Heart right ventricle (tissue), 16 donors: ENCODE measurements at regions not wholly inside any gene's neighbourhood (a gene's known extent, or its start where the extent isn't known, plus 50 kb on each side); places are given as distances from the start of the nearest gene placed in this dataset.

Experiments
- ATAC-seq, 8 donors: fragments of 200-7000 bp; cut with Tn5 transposase; one replicate each; pipeline ENCODE4 v1.9.1; 2020; ENCODE audit warnings: mild to moderate bottlenecking in 8 of 8, moderate library complexity in 8 of 8, moderate number of reproducible peaks in 1 of 8
- DNase-seq, 2 donors: peaks; one replicate each; pipeline ENCODE4 v3.0.0-alpha.2; 2020
- H3K27ac ChIP-seq, 10 donors: fragments of 200-600 bp; sonication (generic) in 2 of 10; one replicate each; pipeline versions ENCODE4 v1.5.0 to v1.8.0; 2020 to 2022; ENCODE audit warnings: mild to moderate bottlenecking in 3 of 10
- H3K27me3 ChIP-seq, 7 donors: fragments of 200-600 bp; one replicate each; pipeline ENCODE4 v1.8.0; 2021 to 2022; ENCODE audit warnings: mild to moderate bottlenecking in 2 of 7
- H3K36me3 ChIP-seq, 9 donors: fragments of 200-600 bp; sonication (generic) in 1 of 9; one replicate each; pipeline versions ENCODE4 v1.5.0 to v1.8.0; 2020 to 2022; ENCODE audit warnings: mild to moderate bottlenecking in 2 of 9
- H3K4me1 ChIP-seq, 9 donors: fragments of 200-600 bp; sonication (generic) in 1 of 9; one replicate each; pipeline versions ENCODE4 v1.5.0 to v1.8.0; 2020 to 2022; ENCODE audit warnings: mild to moderate bottlenecking in 4 of 9
- H3K4me3 ChIP-seq, 10 donors: fragments of 200-600 bp; sonication (generic) in 2 of 10; one replicate each; pipeline versions ENCODE4 v1.5.0 to v1.8.0; 2020 to 2022; ENCODE audit warnings: mild to moderate bottlenecking in 7 of 10, moderate library complexity in 2 of 10
- H3K9me3 ChIP-seq, 11 donors: fragments of 200-600 bp in 10 of 11; sonication (generic) in 2 of 11; one replicate each; pipeline versions ENCODE4 v1.5.0 to v1.8.0; 2013 to 2022; ENCODE audit warnings: mild to moderate bottlenecking in 2 of 11, control low read depth in 1 of 11, moderate library complexity in 1 of 11
- CTCF ChIP-seq, 9 donors: fragments of 200-600 bp; sonication (generic) in 2 of 9; IDR thresholded peaks; one replicate each; pipeline versions ENCODE4 v1.5.0 to v1.8.0; 2021 to 2022; ENCODE audit warnings: antibody characterized with exemption in 9 of 9, mild to moderate bottlenecking in 5 of 9, moderate library complexity in 1 of 9
- WGBS, 2 donors: extraction: QIAGEN DNeasy Blood & Tissue Kit; methylation state at CpG; one replicate each; pipeline ENCODE4 v1.1.7; 2013; ENCODE audit warnings: inconsistent platforms in 1 of 2; 5-methylcytosine and 5-hydroxymethylcytosine counted together
- intact Hi-C, 10 donors: fragments of 100-400 bp; cut with DNase I; formaldehyde crosslinking; loops; one replicate each; pipeline versions ENCODE4 v1.11.1 to v1.14.2; 2022
- donor health status: Arrhythmogenic right ventricular cardiomyopathy.
- donor health status: ischemic (EF 13 %, LVEDD 7.1; RV severe dilation, severe dysfunction).
- donor health status: healthy with polysubstance abuse.
- donor health status: DM: no; HTN: yes; CAD: no.
- donor health status: DM: no; HTN: no; CAD: no.
- donor health status: ischemic (EF 25% LVEDD 6.9; RV normal size, moderate dysfunction).
- donor health status: ischemic (EF 25% LVEDD 5.7; RV mildly dilated, moderate dysfunction).
- donor health status: healthy.
- donor health status: DM: yes; HTN: yes; CAD: no.
- donor health status: Ischemic cardiomyopathy.
- donor health status: ischemic (EF 35%, LVEDD 5.7; RV mildly dilated, moderate dysfunction).
- donor health status: nonischemic (EF 11% LVEDD 7.7; RV severe dilation, severe dysfunction).
- donor health status: DM: yes; HTN: yes; CAD: no.
- donor health status: PGD.
- donor health status: ischemic (EF 29% LVEDD 5.4; RV normal size, mild dysfunction).
- donor health status: nonischemic (EF 23%, LVEDD 6.1; RV moderate dilation, normal function).

- no peak for TF ChIP-seq CTCF (IDR thresholded peaks at IDR 0.05)
- WGBS, 2 donors: 69 to 72% methylated on average over 4 of the region's 4 CpGs
- no peak overlapping the region for H3K27ac ChIP-seq
- DNase-seq (no peak), ATAC-seq (no peak)
- H3K9me3 ChIP-seq: peaks cover 0 to 7% (median 0%) of the 10 kb centered on the region in 11 donors
- no peaks in the 10 kb centered on the region for H3K36me3 ChIP-seq
- H3K27me3 ChIP-seq: no peaks in the 10 kb centered on the region
- H3K4me1 ChIP-seq: no peaks in the 10 kb centered on the region
- no peak overlapping the region for H3K4me3 ChIP-seq
- intact Hi-C loops: no loop called here
These were observed 216.8 kb upstream of the EEF2KMT start for GRCh38 chr16:5314377-5314776.

GRCh38 chr16:5309946-5310611 lies 212.5 kb upstream of the EEF2KMT start:
- DNase-seq (no peak), ATAC-seq (no peak)
- no peak for TF ChIP-seq CTCF (IDR thresholded peaks at IDR 0.05)
- intact Hi-C loops: no loop called here
- no peaks in the 10 kb centered on the region for H3K36me3 ChIP-seq
- no peak overlapping the region for H3K27ac ChIP-seq
- peaks cover 0 to 14% (median 0%) of the 10 kb centered on the region in 11 donors for H3K9me3 ChIP-seq
- H3K27me3 ChIP-seq: peaks cover 0 to 4% (median 0%) of the 10 kb centered on the region in 7 donors
- H3K4me1 ChIP-seq: no peaks in the 10 kb centered on the region
- no peak overlapping the region for H3K4me3 ChIP-seq
- 74 to 76% methylated on average over 4 of the region's 4 CpGs for WGBS, 2 donors

DNA sequence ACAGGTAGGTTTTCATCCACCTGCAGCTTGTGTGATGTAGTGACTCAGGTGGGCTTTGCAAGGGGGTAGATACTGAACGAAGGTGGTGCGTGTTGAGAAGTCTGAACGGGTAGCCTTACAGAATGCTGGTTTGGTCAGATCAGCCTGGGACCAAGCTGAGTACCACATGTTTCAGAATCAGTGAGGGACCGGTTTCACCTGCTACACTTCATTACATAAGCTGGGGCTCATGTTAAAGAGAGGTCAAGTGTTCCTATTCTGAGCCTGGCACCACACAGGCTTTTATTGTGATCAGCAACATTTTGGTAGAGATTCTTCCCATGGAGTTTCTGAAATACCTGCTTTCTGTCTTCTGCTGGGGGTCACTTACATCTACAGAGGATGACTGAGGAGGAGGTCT lies 207.4 kb upstream of the EEF2KMT start:
- 77 to 86% methylated on average over 4 of the region's 4 CpGs for WGBS, 2 donors
- peaks cover 0 to 4% (median 0%) of the 10 kb centered on the region in 7 donors for H3K27me3 ChIP-seq
- intact Hi-C loops: no loop called here
- DNase-seq (no peak), ATAC-seq (no peak)
- no peaks in the 10 kb centered on the region for H3K36me3 ChIP-seq
- no peak overlapping the region for H3K4me3 ChIP-seq
- no peak overlapping the region for H3K27ac ChIP-seq
- TF ChIP-seq CTCF (IDR thresholded peaks at IDR 0.05): no peak
- H3K4me1 ChIP-seq: no peaks in the 10 kb centered on the region
- H3K9me3 ChIP-seq: peaks cover 0 to 37% (median 12%) of the 10 kb centered on the region in 11 donors

- Histone ChIP-seq H3K36me3 (no peaks in the 10 kb centered on the region), H3K4me3 (no peak overlapping the region), H3K27me3 (no peaks in the 10 kb centered on the region), H3K9me3 (peaks cover 0 to 34% (median 12%) of the 10 kb centered on the region in 11 donors), H3K4me1 (no peaks in the 10 kb centered on the region), H3K27ac (no peak overlapping the region)
- no peak for DNase-seq
- no peak for TF ChIP-seq CTCF (IDR thresholded peaks at IDR 0.05)
- intact Hi-C loops: no loop called here
- ATAC-seq: no peak
- WGBS, 2 donors: 74 to 77% methylated on average over 3 of the region's 3 CpGs
These were observed 204.9 kb upstream of the EEF2KMT start for GRCh38 chr16:5302372-5303114.
